Urothelium cell line (cell line): ENCODE measurements at regions not wholly inside any gene's neighbourhood (a gene's known extent, or its start where the extent isn't known, plus 50 kb on each side); places are given as distances from the start of the nearest gene placed in this dataset.

ENCODE experiments used
- DNase-seq: peaks from one replicate; pipeline ENCODE4 v3.0.0; 2011; ENCODE audit warnings: low spot score, mixed read lengths
- FAIRE-seq: peaks from 2 replicates; lab custom pipeline; 2011; peaks lifted over from hg19 to GRCh38; lab: Jason Lieb, UNC

- DNase-seq (no peak), FAIRE-seq (no peak)
These were observed 54.9 kb upstream of the ENAH start for GRCh38 chr1:225707824-225708223.

GRCh38 chr1:225709101-225709500, 56.2 kb upstream of the ENAH start:
- DNase-seq (no peak), FAIRE-seq (no peak)

GRCh38 chr1:225710804-225711203, 57.9 kb upstream of the ENAH start:
- FAIRE-seq (peak; percentile 87), DNase-seq (peak; percentile 79)

- no peak for FAIRE-seq
- no peak for DNase-seq
These were observed 58.5 kb upstream of the ENAH start for GRCh38 chr1:225711236-225711937.

GRCh38 chr1:225712391-225712790, 59.5 kb upstream of the ENAH start:
- no peak for DNase-seq
- no peak for FAIRE-seq

- FAIRE-seq (no peak), DNase-seq (no peak)
These were observed 60.4 kb upstream of the ENAH start for GRCh38 chr1:225713281-225713680.

GRCh38 chr1:225720937-225721336, 56.7 kb upstream of the SRP9 start:
- DNase-seq = no peak
- FAIRE-seq = no peak

- no peak for DNase-seq
- no peak for FAIRE-seq
These were observed 53.4 kb upstream of the SRP9 start for GRCh38 chr1:225724251-225724650.
